ENCODE measurements at regions not wholly inside any gene's neighbourhood (a gene's known extent, or its start where the extent isn't known, plus 50 kb on each side); places are given as distances from the start of the nearest gene placed in this dataset.
"Not testable (repeated sequence)": the region's sequence is repeated elsewhere in the genome, so short reads cannot be mapped to it uniquely, and the experiment has no call there.

DNA sequence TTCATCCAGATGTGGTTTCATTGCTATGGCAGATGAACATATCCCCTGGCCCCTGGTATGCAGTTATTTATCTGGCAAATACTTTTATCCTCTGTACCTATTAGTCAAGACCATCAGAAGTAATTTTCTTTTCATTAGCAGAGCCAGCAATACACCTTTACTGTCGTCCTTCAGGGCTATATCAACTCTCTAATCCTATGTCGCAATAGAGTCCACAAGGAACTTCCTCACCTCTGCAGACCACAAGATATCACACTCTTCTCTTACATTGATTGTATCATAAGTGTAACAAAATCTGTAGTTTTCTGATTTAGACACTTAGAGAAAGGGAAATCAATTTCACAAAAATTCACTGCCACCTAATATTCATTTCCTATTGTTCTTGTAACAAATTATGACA, 252.9 kb upstream of the DCC start:
- DNase-seq = no peak

- no peak for DNase-seq
Observed at GRCh38 chr18:52090005-52090404, 250.0 kb upstream of the DCC start.

DNA sequence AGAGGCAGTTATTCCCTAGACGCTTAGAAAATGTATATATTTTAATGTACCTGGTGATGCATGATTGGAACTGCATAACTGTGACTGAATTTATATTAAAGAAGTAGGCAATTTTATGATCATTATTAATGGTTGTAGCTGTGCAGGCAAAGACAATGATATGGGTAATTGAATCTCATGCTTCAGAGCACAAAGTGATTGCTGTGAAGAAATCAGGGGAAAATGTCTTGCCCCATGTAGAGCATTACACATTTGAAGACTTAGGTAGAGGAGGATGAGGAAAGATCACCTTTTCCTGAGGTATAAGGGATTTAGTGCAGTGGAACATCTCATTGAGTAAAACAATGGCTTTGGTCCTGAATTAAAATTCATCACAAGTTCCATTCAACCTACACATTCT, 246.8 kb upstream of the DCC start:
- DNase-seq = no peak

DNA sequence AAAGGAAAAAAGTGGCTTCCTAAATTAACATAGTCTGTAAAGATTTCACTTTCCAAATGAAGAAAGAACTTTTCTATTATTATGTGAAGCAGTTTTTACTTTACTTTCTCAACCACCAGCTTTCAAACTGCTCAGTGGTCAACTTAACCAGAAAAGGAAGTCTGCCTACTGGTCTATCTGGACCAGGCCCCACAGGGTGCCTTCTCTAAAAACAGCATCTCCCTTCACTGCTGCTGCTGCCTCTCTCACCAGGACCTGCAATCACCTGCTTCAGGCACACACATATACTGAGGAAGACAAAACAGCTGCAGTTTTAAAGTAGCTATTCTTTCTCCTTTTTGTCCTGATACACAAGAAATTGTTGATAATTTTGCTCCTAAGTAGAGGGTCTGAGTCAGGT, 221.3 kb upstream of the DCC start:
- no peak for DNase-seq

GRCh38 chr18:52130624-52131301, 209.2 kb upstream of the DCC start:
- no peak for DNase-seq

DNA sequence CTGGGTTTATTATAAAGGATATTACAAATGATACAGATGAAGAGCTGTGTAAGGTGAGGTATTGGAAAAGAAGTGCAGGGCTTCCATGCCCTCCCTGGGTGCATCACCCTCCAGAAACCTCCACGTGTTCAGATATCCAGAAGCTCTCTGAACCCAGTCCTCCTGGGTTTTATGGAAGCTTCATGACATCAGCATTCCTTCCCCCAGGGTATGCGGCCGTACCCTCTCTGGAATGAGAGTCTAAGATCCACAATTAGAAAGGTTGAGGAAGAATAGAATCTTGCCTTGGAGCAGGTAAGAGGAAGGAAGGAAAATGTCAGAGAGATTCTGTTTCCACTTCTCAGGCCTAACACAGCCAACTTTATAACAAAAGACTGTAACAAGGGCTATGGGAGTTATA, 208.2 kb upstream of the DCC start:
- DNase-seq = no peak

DNA sequence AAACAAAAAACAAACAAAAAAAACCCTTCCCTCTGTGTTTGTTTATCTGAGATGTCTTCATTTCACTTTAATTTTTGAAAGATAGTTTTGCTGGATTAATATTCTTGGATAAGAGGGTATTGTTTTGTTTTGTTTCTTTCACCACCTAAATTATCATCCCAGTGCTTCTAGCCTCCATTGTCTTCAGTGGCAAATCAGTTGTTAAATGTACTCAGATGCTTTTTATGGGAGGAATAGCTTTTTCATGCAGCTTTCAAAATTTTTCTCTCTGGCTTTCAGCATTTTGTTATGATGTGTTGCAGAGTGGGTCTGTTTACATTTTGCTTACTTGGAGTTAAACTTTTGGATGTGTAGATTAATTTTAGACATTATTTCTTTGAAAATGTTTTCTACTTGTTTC, 203.5 kb upstream of the DCC start:
- peak; percentile 9 for DNase-seq

DNA sequence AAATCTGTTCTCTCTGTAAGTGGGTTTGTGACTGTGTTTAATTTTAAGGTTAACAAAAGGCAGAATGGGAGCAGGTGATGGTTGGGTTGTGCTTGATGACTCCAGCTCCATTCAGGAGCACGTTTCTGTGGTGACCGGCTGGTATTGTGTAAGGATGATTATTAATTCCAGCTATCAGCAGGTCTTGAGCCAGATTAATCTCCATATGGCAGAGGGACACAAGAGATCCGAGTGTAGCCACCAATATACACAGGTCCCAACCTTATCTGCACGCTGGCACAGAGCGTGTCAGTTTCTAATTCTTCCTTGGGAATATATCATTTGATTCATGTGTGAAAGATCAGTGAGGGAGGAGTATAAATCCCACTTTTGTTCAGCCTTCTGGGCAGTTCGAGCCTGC, 199.0 kb upstream of the DCC start:
- DNase-seq = no peak

GRCh38 chr18:52150050-52150449, 189.9 kb upstream of the DCC start:
- DNase-seq = no peak

DNA sequence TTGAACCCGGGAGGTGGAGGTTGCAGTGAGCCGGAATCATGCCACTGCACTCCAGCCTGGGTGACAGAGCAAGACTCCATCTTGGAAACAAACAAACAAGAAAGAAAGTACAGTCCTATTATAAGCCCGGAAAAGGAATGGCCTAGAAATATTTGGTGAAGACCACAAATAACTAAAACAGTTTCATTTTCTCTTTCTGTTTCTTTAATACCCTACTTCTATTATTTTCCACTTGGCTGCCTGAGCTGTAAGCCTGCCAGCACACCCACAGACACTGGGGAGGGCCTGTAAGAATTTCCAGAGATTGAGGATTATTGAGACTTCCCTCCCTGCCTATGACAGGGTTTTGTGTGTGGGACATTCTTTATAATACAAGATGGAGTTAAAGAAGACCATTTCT, 188.0 kb upstream of the DCC start:
- DNase-seq = no peak

- DNase-seq = no peak
Observed at GRCh38 chr18:52156166-52156565, 183.8 kb upstream of the DCC start.

GRCh38 chr18:52160636-52161035, 179.4 kb upstream of the DCC start:
- peak; percentile 40 for DNase-seq

- DNase-seq = peak; percentile 28
Observed at GRCh38 chr18:52163478-52163877, 176.5 kb upstream of the DCC start.

- DNase-seq = not testable (repeated sequence)
Observed at GRCh38 chr18:52168131-52168530, 171.9 kb upstream of the DCC start.

DNA sequence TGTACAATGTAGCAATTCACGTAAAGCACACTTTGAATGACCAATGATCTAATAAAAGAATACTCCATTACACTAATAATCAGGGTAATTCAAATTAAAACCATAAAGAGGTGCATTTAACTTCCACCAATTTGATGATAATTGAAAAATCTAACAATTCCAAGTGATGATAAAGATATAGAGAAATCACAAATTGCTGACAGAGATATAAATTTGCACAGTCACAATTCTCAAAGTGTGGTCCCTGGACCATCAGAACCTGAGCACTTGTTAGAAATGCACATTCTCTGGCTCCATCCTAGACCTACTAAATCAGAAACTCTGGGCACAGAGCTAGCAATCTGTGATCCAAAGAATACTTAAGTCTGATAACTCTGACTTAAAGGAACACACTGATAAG, 165.8 kb upstream of the DCC start:
- DNase-seq = no peak

- peak; percentile 39 for DNase-seq
Observed at GRCh38 chr18:52175406-52175805, 164.6 kb upstream of the DCC start.

DNA sequence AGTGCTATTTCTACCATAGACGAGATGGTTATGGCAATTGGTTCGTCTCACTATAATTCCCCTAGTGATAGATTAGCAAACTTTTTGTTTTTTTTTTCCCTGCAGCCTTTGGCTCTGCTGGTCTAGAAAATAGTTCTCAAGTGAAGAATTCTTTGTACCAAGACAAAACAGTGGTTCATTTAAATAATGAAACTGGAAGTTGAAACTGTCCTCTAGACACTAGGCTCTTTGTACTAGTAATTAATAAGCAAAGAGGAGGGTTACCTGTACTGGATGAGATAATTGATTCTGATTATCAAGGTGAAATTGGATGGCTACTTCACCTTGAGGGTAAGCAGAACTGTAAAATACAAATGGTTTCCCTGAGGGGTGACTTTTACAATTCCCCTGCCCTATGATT, 156.9 kb upstream of the DCC start:
- DNase-seq = no peak

- DNase-seq = no peak
Observed at GRCh38 chr18:52190195-52190594, 149.8 kb upstream of the DCC start.

DNA sequence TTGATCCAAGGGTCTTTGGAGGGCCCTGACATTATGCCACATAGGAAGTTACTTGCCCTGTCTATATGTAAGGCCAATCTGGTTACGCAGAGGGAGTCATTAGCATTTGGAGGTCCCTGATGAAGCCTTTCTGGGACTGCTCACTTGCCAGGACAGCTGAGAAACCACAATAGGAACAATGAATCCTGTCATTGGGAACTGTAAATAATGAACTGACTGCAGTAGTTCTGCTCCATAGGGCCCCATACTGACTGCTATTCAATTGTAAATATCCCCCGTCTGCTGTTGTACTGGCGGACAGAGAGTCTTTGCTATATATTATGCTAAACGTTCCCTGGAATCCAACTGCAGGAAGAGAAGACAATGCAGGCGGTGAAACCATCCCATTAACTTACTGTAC, 149.4 kb upstream of the DCC start:
- no peak for DNase-seq

DNA sequence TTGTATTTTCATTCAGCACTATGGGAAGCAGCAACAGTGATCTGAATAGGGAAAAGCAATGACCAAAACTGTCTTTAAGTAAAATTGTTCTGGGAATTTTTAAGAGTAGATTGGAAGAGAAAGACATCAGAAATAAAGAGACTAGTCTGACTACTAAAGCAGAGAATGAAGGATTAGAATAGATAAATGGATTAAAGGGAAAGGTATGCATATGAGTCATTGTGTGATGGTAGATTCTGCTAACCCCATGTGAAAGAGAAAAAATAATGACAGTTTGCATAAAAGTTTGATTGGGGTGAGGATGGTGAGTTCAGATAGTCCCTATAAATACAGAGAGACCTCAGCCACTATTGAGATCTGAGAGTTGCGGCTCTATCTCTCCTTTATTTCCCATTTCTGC, 139.6 kb upstream of the DCC start:
- DNase-seq = no peak

- no peak for DNase-seq
Observed at GRCh38 chr18:52200921-52201663, 138.9 kb upstream of the DCC start.

GRCh38 chr18:52208646-52209045, 131.4 kb upstream of the DCC start:
- DNase-seq = no peak

DNA sequence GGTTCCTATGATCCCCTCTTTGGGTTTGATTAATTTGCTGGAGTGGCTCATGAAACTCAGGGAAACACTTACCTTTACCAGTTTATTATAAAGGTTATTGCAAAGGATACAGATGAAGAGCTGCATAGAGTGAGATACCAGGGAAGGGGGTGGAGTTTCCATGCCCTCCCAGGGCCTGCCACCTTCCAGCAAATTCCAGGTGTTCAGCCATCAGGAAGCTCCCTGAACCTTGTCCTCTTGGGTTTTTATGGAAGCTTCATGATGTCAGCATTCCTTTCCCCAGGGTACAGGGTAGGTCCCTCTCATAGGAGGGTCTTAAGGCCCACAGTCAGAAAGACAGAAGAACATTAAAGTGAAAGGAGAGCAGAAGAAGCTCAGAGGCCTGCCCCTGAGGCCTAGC, 123.9 kb upstream of the DCC start:
- DNase-seq = no peak

DNA sequence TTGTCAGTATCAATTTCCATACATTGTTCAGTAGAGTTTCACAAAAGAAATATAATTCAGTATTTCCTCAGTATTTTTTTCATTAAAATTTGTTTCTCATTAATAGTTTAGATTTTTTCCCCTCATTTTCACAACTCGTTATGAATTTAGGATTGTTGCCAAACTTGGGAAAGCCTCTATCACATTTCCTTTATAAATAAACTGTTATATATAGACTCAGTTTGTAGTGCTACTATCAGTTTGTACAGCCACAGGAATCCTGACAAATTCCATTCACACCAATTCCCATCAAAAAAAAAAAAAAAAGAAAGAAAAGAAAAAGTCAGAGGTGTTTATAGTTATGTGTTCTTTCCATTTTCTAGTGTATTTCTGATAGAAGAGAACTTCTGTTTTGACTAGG, 123.3 kb upstream of the DCC start:
- DNase-seq = no peak

DNA sequence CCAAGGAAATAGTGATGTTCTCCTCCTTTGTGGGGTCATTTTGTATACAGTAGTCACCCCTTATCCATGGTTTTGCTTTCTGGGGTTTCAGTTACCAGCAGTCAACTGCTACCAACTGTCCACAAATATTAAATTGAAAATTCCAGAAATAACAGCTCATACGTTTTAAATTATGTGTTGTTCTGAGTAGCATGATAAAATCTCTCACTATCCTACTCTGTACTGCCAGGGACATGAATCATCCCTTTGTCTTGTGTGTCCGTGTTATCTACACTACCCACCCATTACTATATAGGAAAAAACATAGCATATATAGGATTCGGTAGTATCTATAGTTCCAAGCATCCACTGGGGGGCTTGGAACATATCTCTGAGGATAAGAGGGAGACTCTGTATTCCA, 120.9 kb upstream of the DCC start:
- DNase-seq = no peak
